IgD-negative memory B cell (primary cell): ENCODE measurements at regions not wholly inside any gene's neighbourhood (a gene's known extent, or its start where the extent isn't known, plus 50 kb on each side); places are given as distances from the start of the nearest gene placed in this dataset.

Experiments
- H3K27ac Mint-ChIP-seq, 3 donors: one replicate each; pipeline ENCODE4 v1.8.0; 2020 to 2022; ENCODE audit warnings: mild to moderate bottlenecking in 3 of 3, mixed read lengths in 3 of 3, moderate library complexity in 1 of 3
- H3K27me3 Mint-ChIP-seq: one replicate; pipeline ENCODE4 v1.8.0; 2021; ENCODE audit warnings: mixed read lengths
- H3K36me3 Mint-ChIP-seq: one replicate; pipeline ENCODE4 v1.8.0; 2020; ENCODE audit warnings: mild to moderate bottlenecking, mixed read lengths
- H3K4me1 Mint-ChIP-seq, 3 donors: one replicate each; pipeline ENCODE4 v1.8.0; 2020 to 2022; ENCODE audit warnings: mixed read lengths in 3 of 3, mild to moderate bottlenecking in 1 of 3
- H3K4me3 Mint-ChIP-seq, 4 donors: one replicate each; pipeline ENCODE4 v1.8.0; 2020 to 2022; ENCODE audit warnings: mild to moderate bottlenecking in 4 of 4, mixed read lengths in 4 of 4, moderate library complexity in 3 of 4
- H3K9me3 Mint-ChIP-seq, 3 donors: one replicate each; pipeline ENCODE4 v1.8.0; 2020 to 2021; ENCODE audit warnings: mixed read lengths in 3 of 3, mild to moderate bottlenecking in 1 of 3

GRCh38 chr12:115413626-115414025 lies 729.7 kb upstream of the TBX3 start:
- no peak overlapping the region for H3K4me3 Mint-ChIP-seq
- H3K9me3 Mint-ChIP-seq = peaks cover 4 to 16% (median 6%) of the 10 kb centered on the region in 3 donors
- no peaks in the 10 kb centered on the region for H3K36me3 Mint-ChIP-seq

GRCh38 chr12:115412831-115413230 lies 728.9 kb upstream of the TBX3 start:
- Mint-ChIP-seq H3K27me3 (peaks cover 2% of the 10 kb centered on the region), H3K4me1 (no peaks in the 10 kb centered on the region), H3K36me3 (no peaks in the 10 kb centered on the region), H3K27ac (no peak overlapping the region), H3K4me3 (no peak overlapping the region), H3K9me3 (peaks cover 4 to 17% (median 6%) of the 10 kb centered on the region in 3 donors)

More at GRCh38 chr12:115413626-115414025, 729.7 kb upstream of the TBX3 start:
- no peaks in the 10 kb centered on the region for H3K4me1 Mint-ChIP-seq
- peaks cover 2% of the 10 kb centered on the region for H3K27me3 Mint-ChIP-seq
- no peak overlapping the region for H3K27ac Mint-ChIP-seq

GRCh38 chr12:115411121-115411520 lies 727.1 kb upstream of the TBX3 start:
- peaks cover 2% of the 10 kb centered on the region for H3K27me3 Mint-ChIP-seq
- no peak overlapping the region for H3K4me3 Mint-ChIP-seq
- H3K27ac Mint-ChIP-seq = no peak overlapping the region
- no peaks in the 10 kb centered on the region for H3K4me1 Mint-ChIP-seq
- peaks cover 4 to 6% (median 6%) of the 10 kb centered on the region in 3 donors for H3K9me3 Mint-ChIP-seq
- H3K36me3 Mint-ChIP-seq = no peaks in the 10 kb centered on the region

GRCh38 chr12:115408642-115409041 lies 724.7 kb upstream of the TBX3 start:
- Mint-ChIP-seq H3K27me3 (peaks cover 2% of the 10 kb centered on the region), H3K4me1 (no peaks in the 10 kb centered on the region)

GRCh38 chr12:115407723-115408122 lies 723.7 kb upstream of the TBX3 start:
- H3K36me3 Mint-ChIP-seq = no peaks in the 10 kb centered on the region
- peaks cover 2% of the 10 kb centered on the region for H3K27me3 Mint-ChIP-seq
- H3K4me1 Mint-ChIP-seq = no peaks in the 10 kb centered on the region
- no peak overlapping the region for H3K4me3 Mint-ChIP-seq
- peaks cover 4 to 13% (median 11%) of the 10 kb centered on the region in 3 donors for H3K9me3 Mint-ChIP-seq
- H3K27ac Mint-ChIP-seq = no peak overlapping the region

More at GRCh38 chr12:115408642-115409041, 724.7 kb upstream of the TBX3 start:
- Mint-ChIP-seq H3K27ac (no peak overlapping the region), H3K4me3 (no peak overlapping the region), H3K36me3 (no peaks in the 10 kb centered on the region), H3K9me3 (peaks cover 4 to 11% (median 6%) of the 10 kb centered on the region in 3 donors)

GRCh38 chr12:115407036-115407435 lies 723.1 kb upstream of the TBX3 start:
- Mint-ChIP-seq H3K4me3 (no peak overlapping the region), H3K9me3 (peaks cover 3 to 12% (median 11%) of the 10 kb centered on the region in 3 donors), H3K27me3 (peaks cover 2% of the 10 kb centered on the region), H3K36me3 (no peaks in the 10 kb centered on the region), H3K27ac (no peak overlapping the region), H3K4me1 (no peaks in the 10 kb centered on the region)

- H3K27ac Mint-ChIP-seq = no peak overlapping the region
Measured at GRCh38 chr12:115405471-115405860, 721.5 kb upstream of the TBX3 start.

GRCh38 chr12:115404761-115405470 lies 720.9 kb upstream of the TBX3 start:
- Mint-ChIP-seq H3K27ac (no peak overlapping the region), H3K36me3 (no peaks in the 10 kb centered on the region), H3K4me3 (no peak overlapping the region), H3K4me1 (no peaks in the 10 kb centered on the region), H3K27me3 (peaks cover 2% of the 10 kb centered on the region), H3K9me3 (peaks cover 1 to 11% (median 8%) of the 10 kb centered on the region in 3 donors)

More at GRCh38 chr12:115405471-115405860, 721.5 kb upstream of the TBX3 start:
- Mint-ChIP-seq H3K36me3 (no peaks in the 10 kb centered on the region), H3K27me3 (peaks cover 2% of the 10 kb centered on the region), H3K4me3 (no peak overlapping the region), H3K9me3 (peaks cover 2 to 11% (median 8%) of the 10 kb centered on the region in 3 donors), H3K4me1 (no peaks in the 10 kb centered on the region)

GRCh38 chr12:115403689-115404088 lies 719.7 kb upstream of the TBX3 start:
- Mint-ChIP-seq H3K9me3 (peaks cover 1 to 6% (median 6%) of the 10 kb centered on the region in 3 donors), H3K36me3 (no peaks in the 10 kb centered on the region), H3K27ac (no peak overlapping the region), H3K4me3 (no peak overlapping the region), H3K4me1 (no peaks in the 10 kb centered on the region), H3K27me3 (no peaks in the 10 kb centered on the region)

GRCh38 chr12:115403253-115403652 lies 719.3 kb upstream of the TBX3 start:
- H3K4me3 Mint-ChIP-seq = no peak overlapping the region

GRCh38 chr12:115402443-115403180 lies 718.6 kb upstream of the TBX3 start:
- H3K27me3 Mint-ChIP-seq = no peaks in the 10 kb centered on the region

More at GRCh38 chr12:115403253-115403652, 719.3 kb upstream of the TBX3 start:
- Mint-ChIP-seq H3K9me3 (peaks cover 1 to 6% (median 5%) of the 10 kb centered on the region in 3 donors), H3K27ac (no peak overlapping the region), H3K27me3 (no peaks in the 10 kb centered on the region), H3K36me3 (no peaks in the 10 kb centered on the region), H3K4me1 (no peaks in the 10 kb centered on the region)

GRCh38 chr12:115401761-115402160 lies 717.8 kb upstream of the TBX3 start:
- Mint-ChIP-seq H3K36me3 (no peaks in the 10 kb centered on the region), H3K27me3 (no peaks in the 10 kb centered on the region), H3K4me3 (no peak overlapping the region), H3K27ac (no peak overlapping the region), H3K4me1 (no peaks in the 10 kb centered on the region), H3K9me3 (peaks cover 4 to 14% (median 6%) of the 10 kb centered on the region in 3 donors)

More at GRCh38 chr12:115402443-115403180, 718.6 kb upstream of the TBX3 start:
- Mint-ChIP-seq H3K9me3 (peaks cover 1 to 8% (median 6%) of the 10 kb centered on the region in 3 donors), H3K36me3 (no peaks in the 10 kb centered on the region), H3K4me1 (no peaks in the 10 kb centered on the region), H3K27ac (no peak overlapping the region), H3K4me3 (no peak overlapping the region)

- H3K27ac Mint-ChIP-seq = no peak overlapping the region
- no peaks in the 10 kb centered on the region for H3K27me3 Mint-ChIP-seq
- H3K36me3 Mint-ChIP-seq = no peaks in the 10 kb centered on the region
- peaks cover 6 to 21% (median 11%) of the 10 kb centered on the region in 3 donors for H3K9me3 Mint-ChIP-seq
- H3K4me1 Mint-ChIP-seq = no peaks in the 10 kb centered on the region
- H3K4me3 Mint-ChIP-seq = no peak overlapping the region
Measured at GRCh38 chr12:115400011-115400410, 716.0 kb upstream of the TBX3 start.

- no peaks in the 10 kb centered on the region for H3K4me1 Mint-ChIP-seq
- no peaks in the 10 kb centered on the region for H3K27me3 Mint-ChIP-seq
- peaks cover 6 to 23% (median 6%) of the 10 kb centered on the region in 3 donors for H3K9me3 Mint-ChIP-seq
- no peak overlapping the region for H3K27ac Mint-ChIP-seq
- no peak overlapping the region for H3K4me3 Mint-ChIP-seq
- H3K36me3 Mint-ChIP-seq = no peaks in the 10 kb centered on the region
Measured at GRCh38 chr12:115398311-115398781, 714.4 kb upstream of the TBX3 start.

- Mint-ChIP-seq H3K27ac (no peak overlapping the region), H3K36me3 (no peaks in the 10 kb centered on the region), H3K27me3 (no peaks in the 10 kb centered on the region), H3K4me3 (no peak overlapping the region), H3K9me3 (peaks cover 4 to 24% (median 6%) of the 10 kb centered on the region in 3 donors), H3K4me1 (no peaks in the 10 kb centered on the region)
Measured at GRCh38 chr12:115396567-115396966, 712.6 kb upstream of the TBX3 start.
